ENCODE measurements at regions not wholly inside any gene's neighbourhood (a gene's known extent, or its start where the extent isn't known, plus 50 kb on each side); places are given as distances from the start of the nearest gene placed in this dataset.
"Not testable (repeated sequence)": the region's sequence is repeated elsewhere in the genome, so short reads cannot be mapped to it uniquely, and the experiment has no call there.

DNA sequence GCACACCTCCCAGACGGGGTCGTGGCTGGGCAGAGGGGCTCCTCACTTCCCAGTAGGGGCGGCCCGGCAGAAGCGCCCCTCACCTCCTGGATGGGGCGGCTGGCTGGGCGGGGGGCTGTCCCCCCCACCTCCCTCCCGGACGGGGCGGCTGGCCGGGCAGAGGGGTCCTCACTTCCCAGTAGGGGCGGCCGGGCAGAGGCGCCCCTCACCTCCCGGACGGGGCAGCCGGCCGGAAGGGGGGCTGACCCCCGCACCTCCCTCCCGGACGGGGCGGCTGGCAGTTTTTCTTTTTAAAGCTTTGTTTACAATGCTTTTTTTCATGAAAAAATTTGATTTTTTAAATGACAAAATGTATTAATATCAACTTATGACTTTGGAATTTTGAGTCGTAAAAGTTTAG is 159.0 kb upstream of the ATP2B1 start:
- not testable (repeated sequence) for DNase-seq

DNA sequence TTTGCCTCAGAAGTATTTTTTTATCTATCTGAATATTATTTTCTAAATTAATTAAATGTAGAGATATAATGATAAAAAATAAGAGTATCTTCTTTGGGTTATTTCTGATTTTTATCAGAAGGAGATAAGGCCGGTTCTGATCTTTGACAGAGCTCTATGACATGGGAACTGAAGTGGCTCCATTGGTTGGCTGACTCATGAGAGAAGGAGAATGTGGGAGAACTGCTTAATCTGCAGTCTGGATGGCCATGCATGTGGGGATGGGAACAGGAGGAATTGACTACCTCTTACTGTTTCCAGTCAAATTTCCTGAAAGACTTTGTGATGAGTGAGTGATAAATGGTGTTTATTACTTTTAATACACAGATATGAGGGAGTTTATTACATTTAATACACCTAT is 155.8 kb upstream of the ATP2B1 start:
- no peak for DNase-seq

DNA sequence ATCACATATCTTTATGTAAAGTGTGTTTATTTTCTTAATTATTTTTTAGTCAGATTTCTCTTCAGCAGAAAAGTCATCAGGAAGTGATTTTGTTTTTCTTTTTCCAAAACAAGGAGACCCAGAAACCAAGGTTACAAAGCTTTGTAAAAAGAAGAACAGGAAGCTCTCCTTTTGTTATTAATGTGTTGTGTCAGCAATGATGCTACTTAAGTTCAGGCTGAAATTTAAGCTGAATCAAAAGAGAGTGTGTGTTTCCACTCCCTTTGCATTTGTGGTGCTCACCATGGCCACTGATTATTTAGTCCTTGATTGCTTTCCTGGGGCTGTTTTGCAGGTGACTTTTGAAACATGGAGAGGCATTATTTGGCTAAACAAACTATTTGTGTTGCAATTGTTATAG is 155.3 kb upstream of the ATP2B1 start:
- no peak for DNase-seq

GRCh38 chr12:89863493-89863938 is 154.9 kb upstream of the ATP2B1 start:
- no peak for DNase-seq

- peak; percentile 65 for DNase-seq
These were observed 154.1 kb upstream of the ATP2B1 start for GRCh38 chr12:89862511-89863445.

- DNase-seq: no peak
These were observed 152.4 kb upstream of the ATP2B1 start for GRCh38 chr12:89861086-89861485.

DNA sequence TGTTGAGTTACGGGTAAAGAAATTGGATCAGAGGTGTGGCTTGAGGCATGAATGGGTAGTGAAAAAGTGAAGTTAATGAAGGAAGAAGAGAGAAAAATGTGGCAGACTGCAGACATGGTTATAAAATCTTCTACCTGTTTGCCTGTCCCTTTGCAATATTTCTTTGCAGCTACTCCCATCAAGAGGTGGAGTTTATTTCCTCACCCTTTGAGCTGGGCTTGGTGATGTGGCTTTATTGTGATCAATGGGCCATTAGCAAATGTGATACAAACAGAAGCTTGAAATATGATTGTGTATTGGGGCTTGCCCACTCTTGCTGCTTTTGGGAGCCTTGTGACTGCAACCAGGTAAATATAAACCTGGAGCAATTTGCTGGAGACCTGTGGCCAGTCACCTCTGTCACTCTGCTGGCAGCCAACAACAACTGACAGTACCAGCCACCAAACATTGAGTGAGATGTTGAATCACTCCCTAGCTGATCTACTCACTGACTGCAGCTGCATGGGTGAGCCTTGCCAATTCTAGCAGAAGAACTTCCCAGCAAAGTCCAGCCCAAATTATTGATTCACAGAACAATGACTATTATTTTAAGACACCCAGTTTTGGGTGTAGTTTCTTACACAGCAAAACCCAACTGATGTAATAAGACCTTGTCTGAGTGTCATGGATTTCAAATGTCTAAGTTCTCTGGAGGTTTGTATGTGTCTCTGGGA is 151.0 kb upstream of the ATP2B1 start:
- no peak for DNase-seq

- no peak for DNase-seq
These were observed 150.1 kb upstream of the ATP2B1 start for GRCh38 chr12:89858718-89859117.

DNA sequence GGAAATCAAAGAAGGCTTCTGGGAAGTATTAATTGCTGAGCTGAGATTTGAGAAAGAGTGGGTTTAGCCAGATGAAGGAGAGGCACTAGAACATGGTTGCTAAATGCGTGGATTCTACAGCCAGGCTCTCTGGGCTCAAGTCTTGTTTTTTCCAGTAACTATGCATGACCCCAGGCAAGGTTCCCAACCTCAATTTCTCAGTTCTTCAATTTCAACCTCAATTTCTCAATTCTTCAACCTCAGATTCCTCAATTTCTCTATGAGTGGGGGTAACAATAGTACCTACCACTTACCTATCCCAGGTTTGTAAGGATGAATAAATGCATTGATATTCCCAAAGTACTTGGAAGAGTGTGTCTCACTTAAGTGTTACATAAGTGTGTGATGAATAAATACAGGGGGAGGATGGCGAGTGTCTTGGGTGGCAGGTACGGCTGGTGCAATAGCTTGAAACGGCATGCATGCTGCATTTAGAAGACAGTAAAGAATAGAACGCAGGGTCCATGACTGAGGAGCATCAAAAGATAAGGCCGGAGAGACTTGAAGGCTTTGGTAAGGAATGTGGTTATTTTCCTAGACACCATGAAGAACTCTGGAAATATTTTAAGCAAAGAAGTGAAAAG is 149.1 kb upstream of the ATP2B1 start:
- DNase-seq: no peak

DNA sequence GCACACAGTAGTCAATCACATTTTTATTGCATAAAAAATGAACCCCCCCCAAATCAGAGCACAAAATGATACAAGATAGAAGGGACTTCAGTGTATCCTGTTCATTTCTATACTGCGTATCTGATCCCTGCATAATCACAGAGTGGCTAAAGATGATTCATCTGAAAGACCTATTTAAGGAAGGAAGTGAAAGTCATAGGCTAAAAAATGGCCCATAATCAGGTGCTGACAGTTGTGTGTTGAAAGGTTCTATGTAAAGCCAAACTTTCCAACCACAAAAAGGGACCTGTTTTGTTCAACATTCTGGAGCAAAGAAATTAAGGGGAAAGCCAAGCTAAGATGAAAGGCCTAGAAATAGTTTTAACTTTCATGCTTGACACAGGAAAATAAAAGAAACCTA is 147.8 kb upstream of the ATP2B1 start:
- DNase-seq: no peak

DNA sequence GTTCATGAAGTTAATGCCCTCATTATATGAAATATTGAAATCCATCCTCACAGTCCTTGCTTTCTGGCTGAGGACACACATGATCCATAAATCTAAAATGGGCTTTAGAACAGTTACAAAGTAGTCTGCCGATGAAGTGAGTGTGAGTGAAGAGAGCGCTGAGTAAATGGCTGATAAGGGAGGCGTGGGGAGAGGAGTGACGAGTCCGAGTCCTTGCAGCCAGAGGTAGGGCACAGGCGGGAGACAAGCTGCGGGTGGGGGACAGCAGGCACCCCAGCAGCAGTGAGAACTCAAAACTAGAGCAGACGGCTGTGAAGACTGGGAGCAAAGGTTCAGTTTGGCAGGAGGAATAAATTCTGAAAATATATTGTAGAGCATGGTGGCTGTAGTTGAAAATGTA is 140.1 kb upstream of the ATP2B1 start:
- DNase-seq: no peak

DNA sequence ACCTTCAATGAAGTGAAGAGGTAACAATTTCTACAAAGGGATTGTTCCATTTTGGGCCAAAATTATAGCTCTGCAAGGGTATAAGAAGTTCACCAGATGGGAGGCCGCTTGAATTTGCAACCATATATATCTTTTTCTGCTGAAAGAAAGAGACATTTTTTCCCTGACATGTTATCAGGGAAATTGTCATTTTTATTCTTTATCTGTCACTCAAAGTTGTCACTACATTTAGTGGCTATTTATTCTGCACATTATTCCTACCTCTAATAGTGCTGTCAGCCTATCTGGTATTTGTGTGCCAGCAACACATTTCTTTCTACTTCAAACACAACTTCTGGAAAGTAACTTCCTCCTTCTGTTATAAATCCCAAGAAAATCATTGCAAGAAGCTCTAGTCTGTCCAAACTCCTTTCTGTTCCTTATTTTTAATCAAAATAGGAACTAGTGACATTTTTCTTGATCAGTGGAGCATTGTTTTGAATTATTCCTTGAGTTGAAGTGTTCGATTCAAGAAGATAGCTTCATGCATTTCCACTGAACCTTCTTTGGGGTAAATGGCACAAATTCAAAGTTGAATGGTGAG is 137.9 kb upstream of the ATP2B1 start:
- no peak for DNase-seq

DNA sequence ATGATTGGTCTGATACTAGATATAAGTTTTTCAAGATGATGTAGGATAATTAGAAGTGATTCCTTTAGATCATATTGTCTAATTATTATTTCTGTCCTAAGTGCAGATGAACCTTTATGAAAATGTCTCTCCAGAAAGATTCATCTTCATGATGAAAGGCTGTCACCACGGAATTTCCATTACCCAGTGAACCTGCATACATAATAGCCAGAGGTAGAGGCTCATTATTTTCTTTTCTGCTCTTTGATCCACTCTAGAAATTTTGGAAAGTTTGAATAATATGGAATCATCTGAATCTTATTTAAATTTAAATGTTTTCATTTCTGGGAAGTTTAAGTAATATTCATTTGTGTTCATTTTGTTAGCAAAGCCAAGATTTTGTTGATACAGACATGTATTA is 137.1 kb upstream of the ATP2B1 start:
- no peak for DNase-seq

DNA sequence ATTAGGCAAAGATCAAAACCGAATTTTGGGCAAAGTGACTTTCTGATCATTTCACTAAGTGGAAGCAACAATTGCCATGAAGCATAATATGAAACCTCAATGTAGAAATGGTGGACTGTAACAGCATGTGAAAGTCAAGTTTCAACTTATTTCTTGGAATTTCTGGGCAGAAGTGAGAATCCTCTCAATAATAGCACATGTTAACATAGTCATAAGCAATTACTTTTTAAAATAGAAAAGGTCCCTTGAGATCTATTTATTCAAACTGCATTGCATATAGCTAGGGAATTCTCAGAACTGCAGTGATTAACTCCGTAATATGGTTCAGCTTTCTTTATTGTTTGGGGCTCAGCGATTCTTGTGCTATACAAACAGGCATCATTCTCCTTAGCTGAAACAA is 136.7 kb upstream of the ATP2B1 start:
- no peak for DNase-seq

GRCh38 chr12:89844539-89844938 is 135.9 kb upstream of the ATP2B1 start:
- no peak for DNase-seq

DNA sequence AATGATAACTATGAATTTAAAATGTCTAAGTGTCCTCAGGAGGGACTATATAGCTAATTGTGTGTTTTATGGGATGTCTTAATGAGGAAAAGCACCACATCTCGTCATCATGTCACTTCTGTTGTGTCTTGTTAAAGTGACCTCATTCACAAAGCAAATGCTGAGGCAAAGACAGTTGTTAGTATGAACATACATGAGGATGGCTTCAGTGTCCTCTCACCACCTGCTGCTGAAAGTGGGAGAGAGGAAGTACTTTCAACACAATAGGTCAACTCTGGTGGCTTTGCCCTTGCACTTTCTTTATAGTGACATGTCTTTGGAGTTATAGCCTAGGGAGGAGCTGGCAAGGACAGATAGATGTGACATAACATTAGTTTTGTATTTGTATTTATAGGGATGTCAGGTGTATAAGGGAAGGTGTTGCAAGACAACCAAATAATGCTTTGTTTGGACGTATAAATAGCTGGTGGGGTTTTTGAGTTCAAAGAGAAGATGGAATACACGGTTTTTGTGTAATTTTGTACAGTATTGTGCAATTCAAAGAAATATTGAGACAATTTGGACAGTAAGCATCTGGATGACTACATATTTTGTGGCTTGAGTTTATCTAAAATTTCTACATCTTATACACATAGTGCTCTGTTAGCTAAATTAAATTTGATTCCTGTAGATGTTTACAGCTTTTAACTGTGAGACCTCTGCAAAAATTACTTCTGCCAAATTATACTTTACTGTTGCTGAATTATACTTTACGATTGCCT is 131.7 kb upstream of the ATP2B1 start:
- no peak for DNase-seq

DNA sequence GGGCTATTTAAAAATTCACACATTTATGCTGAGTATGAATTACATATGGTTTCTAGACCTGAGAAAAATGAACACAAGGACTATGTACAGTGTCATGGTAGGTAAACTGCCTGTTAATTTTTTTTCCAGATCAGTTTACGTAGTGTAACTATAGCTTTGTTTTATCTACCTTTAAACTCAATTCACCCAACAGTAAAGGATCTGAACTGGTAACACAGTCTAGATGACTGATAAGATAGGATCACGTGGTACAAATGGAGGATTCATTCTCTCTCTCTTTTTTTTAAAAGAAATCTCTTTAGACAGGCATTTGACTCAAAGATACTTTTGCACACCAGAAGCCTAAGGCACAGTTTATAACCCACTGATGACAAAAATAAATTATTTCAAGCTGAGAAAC is 130.8 kb upstream of the ATP2B1 start:
- DNase-seq: no peak

- DNase-seq: no peak
These were observed 130.2 kb upstream of the ATP2B1 start for GRCh38 chr12:89838833-89839232.

GRCh38 chr12:89836026-89836425 is 127.4 kb upstream of the ATP2B1 start:
- DNase-seq: no peak

GRCh38 chr12:89834676-89835075 is 126.0 kb upstream of the ATP2B1 start:
- no peak for DNase-seq

DNA sequence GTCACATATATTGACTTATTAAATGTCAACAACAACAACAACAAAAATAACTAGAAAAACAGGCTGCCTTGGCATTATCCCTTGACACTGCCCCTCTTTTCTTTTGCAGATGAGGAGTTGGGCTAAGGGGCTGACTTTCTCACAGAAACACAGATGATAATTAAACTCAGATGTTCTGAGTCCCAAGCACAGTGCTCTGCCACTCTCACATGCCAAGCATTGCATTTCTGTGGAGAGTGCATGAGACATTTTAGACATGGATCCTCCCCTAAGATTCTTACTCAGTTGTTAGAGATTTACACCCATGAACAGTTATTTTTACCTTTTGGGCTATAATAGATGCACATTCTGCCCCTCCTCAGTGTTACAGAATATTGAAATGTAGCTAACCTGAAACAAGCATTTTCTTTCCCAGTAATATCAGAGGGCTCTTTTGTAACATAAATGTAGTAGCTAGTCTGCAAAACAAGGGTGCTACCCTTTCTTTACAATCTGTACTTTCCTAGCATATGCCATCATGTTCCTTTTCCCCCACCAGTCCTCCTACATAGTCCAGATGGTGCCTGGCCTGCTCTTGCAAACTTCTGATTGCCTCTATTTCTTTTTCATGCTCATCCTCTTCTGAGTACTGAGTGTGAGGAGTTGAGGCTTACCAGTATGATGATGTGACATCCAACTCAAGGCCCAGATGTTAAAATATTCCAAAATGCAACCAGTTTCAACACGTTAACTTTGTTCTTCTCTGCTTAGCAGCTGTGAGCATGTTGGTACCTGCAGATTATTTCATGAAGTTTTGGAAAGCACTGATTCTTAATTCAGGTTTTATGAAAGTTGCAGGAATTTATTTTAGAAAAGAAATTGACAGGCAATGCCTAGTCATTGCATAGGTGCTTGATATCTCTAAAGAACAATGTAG is 125.0 kb upstream of the ATP2B1 start:
- DNase-seq: no peak

All from GF-D8 (cell line).